H1 (cell line): ENCODE measurements at regions not wholly inside any gene's neighbourhood (a gene's known extent, or its start where the extent isn't known, plus 50 kb on each side); places are given as distances from the start of the nearest gene placed in this dataset.

Experiments
- BCL11A ChIP-seq, 2 experiments: IDR thresholded peaks; one replicate each; pipeline ENCODE4 v1.6.1; 2011; ENCODE audit warnings: low read depth in 2 of 2, low read length in 2 of 2, mild to moderate bottlenecking in 2 of 2
- CHD1 ChIP-seq: IDR thresholded peaks from 2 replicates; pipeline ENCODE4 v1.6.1; 2012; ENCODE audit warnings: low read depth, low read length, improper control_type of control experiment
- CTBP2 ChIP-seq: IDR thresholded peaks from 2 replicates; pipeline ENCODE4 v1.7.0; 2011; ENCODE audit warnings: borderline replicate concordance, mild to moderate bottlenecking, moderate library complexity, mixed read lengths, low read length; ENCODE audit not compliant: insufficient read depth, insufficient read length
- PHF8 ChIP-seq: fragments of 200-600 bp; sonication (generic); conservative IDR thresholded peaks from 2 replicates; pipeline ENCODE4 v1.7.1; 2012; ENCODE audit warnings: low read depth, mild to moderate bottlenecking, inconsistent platforms, low read length, moderate library complexity
- RBBP5 ChIP-seq: IDR thresholded peaks from 2 replicates; pipeline ENCODE4 v1.7.1; 2012; ENCODE audit warnings: low read depth, mild to moderate bottlenecking, inconsistent platforms, low read length, moderate library complexity, borderline replicate concordance
- SIX5 ChIP-seq: IDR thresholded peaks from 2 replicates; pipeline ENCODE4 v1.6.1; 2011; ENCODE audit warnings: mild to moderate bottlenecking, low read depth, low read length

GRCh38 chr18:42296723-42297122 is 341.7 kb downstream of the PIK3C3 start (continued):
- TF ChIP-seq RBBP5: no peak
- TF ChIP-seq SIX5: no peak
- TF ChIP-seq PHF8: no peak
- TF ChIP-seq CHD1: no peak
- TF ChIP-seq BCL11A (IDR thresholded peaks at IDR 0.05; ENCODE audit: low read depth in 2 of 2, low read length in 2 of 2): no peak
- TF ChIP-seq CTBP2: no peak
